ENCODE measurements at regions not wholly inside any gene's neighbourhood (a gene's known extent, or its start where the extent isn't known, plus 50 kb on each side); places are given as distances from the start of the nearest gene placed in this dataset.

DNA sequence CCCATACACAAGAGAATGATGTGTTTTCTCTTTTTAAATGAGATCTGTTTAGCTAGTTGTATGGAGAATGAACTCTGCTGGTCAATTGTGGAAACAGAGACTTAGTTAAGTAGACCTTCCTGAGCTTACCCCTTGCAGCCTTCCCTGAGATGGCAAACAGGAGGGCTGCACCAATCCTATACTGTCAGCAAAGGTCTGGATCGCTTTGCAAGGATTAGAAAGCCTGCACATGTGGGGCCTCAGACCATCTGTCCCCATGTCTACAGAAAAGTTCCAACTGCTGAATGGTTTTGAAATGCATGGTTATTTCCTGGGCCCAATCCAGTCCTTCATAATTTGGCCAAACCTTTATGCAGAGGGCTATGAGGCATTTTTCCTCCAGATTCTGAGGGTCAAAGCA is 183.9 kb upstream of the SLC10A2 start:
- TF ChIP-seq, protein P1, sequence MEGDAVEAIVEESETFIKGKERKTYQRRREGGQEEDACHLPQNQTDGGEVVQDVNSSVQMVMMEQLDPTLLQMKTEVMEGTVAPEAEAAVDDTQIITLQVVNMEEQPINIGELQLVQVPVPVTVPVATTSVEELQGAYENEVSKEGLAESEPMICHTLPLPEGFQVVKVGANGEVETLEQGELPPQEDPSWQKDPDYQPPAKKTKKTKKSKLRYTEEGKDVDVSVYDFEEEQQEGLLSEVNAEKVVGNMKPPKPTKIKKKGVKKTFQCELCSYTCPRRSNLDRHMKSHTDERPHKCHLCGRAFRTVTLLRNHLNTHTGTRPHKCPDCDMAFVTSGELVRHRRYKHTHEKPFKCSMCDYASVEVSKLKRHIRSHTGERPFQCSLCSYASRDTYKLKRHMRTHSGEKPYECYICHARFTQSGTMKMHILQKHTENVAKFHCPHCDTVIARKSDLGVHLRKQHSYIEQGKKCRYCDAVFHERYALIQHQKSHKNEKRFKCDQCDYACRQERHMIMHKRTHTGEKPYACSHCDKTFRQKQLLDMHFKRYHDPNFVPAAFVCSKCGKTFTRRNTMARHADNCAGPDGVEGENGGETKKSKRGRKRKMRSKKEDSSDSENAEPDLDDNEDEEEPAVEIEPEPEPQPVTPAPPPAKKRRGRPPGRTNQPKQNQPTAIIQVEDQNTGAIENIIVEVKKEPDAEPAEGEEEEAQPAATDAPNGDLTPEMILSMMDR (IDR thresholded peaks at IDR 0.05), result no peak
- TF ChIP-seq EP300 (IDR thresholded peaks at IDR 0.05), result no peak
